OCI-LY3 (cell line): ENCODE measurements at regions not wholly inside any gene's neighbourhood (a gene's known extent, or its start where the extent isn't known, plus 50 kb on each side); places are given as distances from the start of the nearest gene placed in this dataset.

ENCODE experiments used
- H2AFZ ChIP-seq: fragments of 200-600, 300-600 bp; shearing (Covaris generic); 2 replicates; pipeline ENCODE4 v1.6.0; 2014; ENCODE audit warnings: antibody characterized with exemption, low read depth, low read length
- H3K27ac ChIP-seq: fragments of 200-600, 300-600 bp; sonication (generic); 2 replicates; pipeline ENCODE4 v1.5.1; 2014; ENCODE audit warnings: mild to moderate bottlenecking, low read length, moderate library complexity, mixed read lengths
- H3K27me3 ChIP-seq: fragments of 200-600, 300-600 bp; sonication (generic); 2 replicates; pipeline ENCODE4 v1.6.1; 2014; ENCODE audit warnings: low read depth, low read length, mixed read lengths
- H3K36me3 ChIP-seq: fragments of 200-600, 300-600 bp; sonication (generic); replicated peaks from 2 replicates; pipeline ENCODE3; 2014; ENCODE audit warnings: low read depth, low read length, mixed read lengths
- H3K4me1 ChIP-seq: fragments of 300-600, 200-600 bp; sonication (generic); 2 replicates; pipeline ENCODE4 v1.6.1; 2014; ENCODE audit warnings: low read length, mixed read lengths
- H3K4me2 ChIP-seq: fragments of 200-600, 300-600 bp; sonication (generic); 2 replicates; pipeline ENCODE4 v1.6.1; 2014; ENCODE audit warnings: low read length, mixed read lengths
- H3K4me3 ChIP-seq: fragments of 300-600, 200-600 bp; sonication (generic); 2 replicates; pipeline ENCODE4 v1.5.1; 2014; ENCODE audit warnings: antibody characterized with exemption, mild to moderate bottlenecking, low read length, moderate library complexity
- H3K79me2 ChIP-seq: fragments of 300-600, 200-600 bp; shearing (Covaris generic); 2 replicates; pipeline ENCODE4 v1.6.1; 2014; ENCODE audit warnings: mild to moderate bottlenecking, low read length, mixed read lengths
- H3K9ac ChIP-seq: fragments of 300-600, 200-600 bp; shearing (Covaris generic); 2 replicates; pipeline ENCODE4 v1.6.0; 2014; ENCODE audit warnings: mild to moderate bottlenecking, low read length, moderate library complexity
- H3K9me3 ChIP-seq: fragments of 200-600, 300-600 bp; shearing (Covaris generic); 2 replicates; pipeline ENCODE4 v1.6.1; 2014; ENCODE audit warnings: low read length, mixed read lengths; ENCODE audit not compliant: insufficient read depth
- H4K20me1 ChIP-seq: fragments of 200-600, 300-600 bp; sonication (generic); 2 replicates; pipeline ENCODE4 v1.6.1; 2016; ENCODE audit warnings: low read length, mixed read lengths; ENCODE audit not compliant: insufficient read depth
- CTCF ChIP-seq: fragments of 200-600, 300-600 bp; sonication (generic); IDR thresholded peaks from 2 replicates; pipeline ENCODE4 v1.5.1; 2014; ENCODE audit warnings: antibody characterized with exemption, low read length, low read depth
- EZH2phosphoT487 ChIP-seq: fragments of 200-600 bp; shearing (Covaris generic); IDR thresholded peaks from 2 replicates; pipeline ENCODE4 v1.6.1; 2018; ENCODE audit warnings: antibody characterized with exemption, mixed run types, low read depth

GRCh38 chr6:137378090-137378369 is 116.2 kb downstream of the OLIG3 start:
- H3K9ac ChIP-seq = no peak overlapping the region
- no peaks in the 10 kb centered on the region for H3K79me2 ChIP-seq
- no peaks in the 10 kb centered on the region for H3K27me3 ChIP-seq
- H2AFZ ChIP-seq = no peak overlapping the region
- no peaks in the 10 kb centered on the region for H3K9me3 ChIP-seq
- no peak overlapping the region for H3K27ac ChIP-seq
- H3K4me1 ChIP-seq = peaks cover 20% of the 10 kb centered on the region
- peaks cover 5% of the 10 kb centered on the region for H3K36me3 ChIP-seq
- TF ChIP-seq EZH2phosphoT487 = no peak
- no peak for TF ChIP-seq CTCF
- H3K4me3 ChIP-seq = no peak overlapping the region
- H4K20me1 ChIP-seq = no peaks in the 10 kb centered on the region
- no peak overlapping the region for H3K4me2 ChIP-seq

- Histone ChIP-seq H3K27me3 (no peaks in the 10 kb centered on the region), H3K4me2 (no peak overlapping the region), H3K79me2 (no peaks in the 10 kb centered on the region), H4K20me1 (no peaks in the 10 kb centered on the region), H3K4me1 (peaks cover 21% of the 10 kb centered on the region), H2AFZ (no peak overlapping the region), H3K27ac (no peak overlapping the region), H3K9me3 (no peaks in the 10 kb centered on the region), H3K4me3 (no peak overlapping the region), H3K36me3 (no peaks in the 10 kb centered on the region), H3K9ac (no peak overlapping the region)
- no peak for TF ChIP-seq EZH2phosphoT487
- TF ChIP-seq CTCF = no peak
Measured at GRCh38 chr6:137373296-137373695, 120.9 kb downstream of the OLIG3 start.

- Histone ChIP-seq H3K79me2 (no peaks in the 10 kb centered on the region), H3K4me1 (peaks cover 21% of the 10 kb centered on the region), H3K4me3 (no peak overlapping the region), H4K20me1 (no peaks in the 10 kb centered on the region), H3K9ac (no peak overlapping the region), H2AFZ (no peak overlapping the region), H3K27ac (no peak overlapping the region), H3K36me3 (no peaks in the 10 kb centered on the region), H3K4me2 (no peak overlapping the region), H3K9me3 (no peaks in the 10 kb centered on the region), H3K27me3 (no peaks in the 10 kb centered on the region)
- no peak for TF ChIP-seq CTCF
Measured at GRCh38 chr6:137372532-137372931, 121.7 kb downstream of the OLIG3 start.

GRCh38 chr6:137371634-137372016 is 122.6 kb downstream of the OLIG3 start:
- no peaks in the 10 kb centered on the region for H3K9me3 ChIP-seq
- no peak for TF ChIP-seq EZH2phosphoT487
- TF ChIP-seq CTCF = no peak
- H3K4me2 ChIP-seq = no peak overlapping the region
- H4K20me1 ChIP-seq = no peaks in the 10 kb centered on the region
- no peaks in the 10 kb centered on the region for H3K79me2 ChIP-seq
- H3K36me3 ChIP-seq = no peaks in the 10 kb centered on the region
- H2AFZ ChIP-seq = no peak overlapping the region
- H3K4me3 ChIP-seq = no peak overlapping the region
- no peaks in the 10 kb centered on the region for H3K27me3 ChIP-seq
- no peak overlapping the region for H3K9ac ChIP-seq
- peaks cover 21% of the 10 kb centered on the region for H3K4me1 ChIP-seq
- no peak overlapping the region for H3K27ac ChIP-seq
